CD4-positive, alpha-beta T cell (primary cell): ENCODE measurements at regions not wholly inside any gene's neighbourhood (a gene's known extent, or its start where the extent isn't known, plus 50 kb on each side); places are given as distances from the start of the nearest gene placed in this dataset.
"Not testable (repeated sequence)": the region's sequence is repeated elsewhere in the genome, so short reads cannot be mapped to it uniquely, and the experiment has no call there.

Source experiments
- ATAC-seq: fragments of 200-7000 bp; cut with Tn5 transposase; one replicate; pipeline ENCODE4 v1.10.0; 2022; ENCODE audit warnings: mild to moderate bottlenecking; ENCODE audit not compliant: poor library complexity
- CTCF ChIA-PET: fragments of 350-600 bp; sonication (Branson Sonifier 250); formaldehyde crosslinking; loops from one replicate; lab custom pipeline; 2021; ENCODE audit warnings: antibody characterized with exemption, inconsistent platforms; lab: Charles Lee
- POLR2A ChIA-PET: fragments of 350-600 bp; sonication (Branson Sonifier 250); formaldehyde crosslinking; loops from one replicate; lab custom pipeline; 2021; ENCODE audit warnings: antibody characterized with exemption, inconsistent platforms; lab: Charles Lee
- DNase-seq, 14 experiments: peaks; one replicate each; pipeline ENCODE4 v3.0.0-alpha.2; 2013 to 2020; ENCODE audit warnings: mixed read lengths in 2 of 14
- H3K27ac ChIP-seq, 2 donors: one replicate each; pipeline versions ENCODE4 v1.5.1 to v1.7.0; 2013; ENCODE audit warnings: low read length in 2 of 2, low read depth in 1 of 2, mild to moderate bottlenecking in 1 of 2
- H3K27me3 ChIP-seq, 2 experiments: 1 replicate in 1 of 2; 2 replicates in 1 of 2; pipeline versions ENCODE4 v1.6.1 to v1.7.0; 2013; ENCODE audit warnings: low read length in 2 of 2, control low read depth in 1 of 2, mild to moderate bottlenecking in 1 of 2, moderate library complexity in 1 of 2; ENCODE audit not compliant: insufficient read depth in 2 of 2, control insufficient read depth in 1 of 2
- H3K36me3 ChIP-seq: one replicate; pipeline ENCODE4 v1.6.1; 2013; ENCODE audit warnings: low read length, control low read depth; ENCODE audit not compliant: insufficient read depth
- H3K4me1 ChIP-seq: one replicate; pipeline ENCODE4 v1.6.1; 2013; ENCODE audit warnings: low read length, control low read depth; ENCODE audit not compliant: insufficient read depth
- H3K4me3 ChIP-seq: one replicate; pipeline ENCODE4 v1.5.1; 2013; ENCODE audit warnings: mild to moderate bottlenecking, low read length, moderate library complexity
- H3K9me3 ChIP-seq, 2 experiments: 1 replicate in 1 of 2; 2 replicates in 1 of 2; pipeline versions ENCODE4 v1.6.1 to v1.7.0; 2013; ENCODE audit warnings: low read length in 2 of 2, mild to moderate bottlenecking in 2 of 2, control low read depth in 1 of 2, moderate library complexity in 1 of 2; ENCODE audit not compliant: control insufficient read depth in 1 of 2, insufficient read depth in 1 of 2
- H3K27ac Mint-ChIP-seq: one replicate; pipeline ENCODE4 v1.8.0; 2020; ENCODE audit warnings: mixed read lengths
- H3K27me3 Mint-ChIP-seq: one replicate; pipeline ENCODE4 v1.8.0; 2021; ENCODE audit warnings: mixed read lengths
- H3K36me3 Mint-ChIP-seq: one replicate; pipeline ENCODE4 v1.8.0; 2021; ENCODE audit warnings: low read depth, mixed read lengths
- H3K4me1 Mint-ChIP-seq: one replicate; pipeline ENCODE4 v1.8.0; 2021; ENCODE audit warnings: low read depth, mixed read lengths
- H3K4me3 Mint-ChIP-seq: one replicate; pipeline ENCODE4 v1.8.0; 2020; ENCODE audit warnings: mild to moderate bottlenecking, mixed read lengths
- H3K9me3 Mint-ChIP-seq: one replicate; pipeline ENCODE4 v1.8.0; 2020; ENCODE audit warnings: mixed read lengths
- intact Hi-C, 2 experiments: fragments of 100-400 bp; cut with DNase I in 1 of 2; cut with micrococcal nuclease in 1 of 2; formaldehyde crosslinking; loops; one replicate each; pipeline versions ENCODE4 v1.15.1 to v1.9.0; 2023 to 2025; cut with DNase I, micrococcal nuclease
- TF ChIP-seq, protein P1 (sequence below): fragments of 200-600 bp; IDR thresholded peaks from one replicate; pipeline ENCODE4 v1.8.0; 2022; ENCODE audit warnings: antibody characterized with exemption, mild to moderate bottlenecking

DNA sequence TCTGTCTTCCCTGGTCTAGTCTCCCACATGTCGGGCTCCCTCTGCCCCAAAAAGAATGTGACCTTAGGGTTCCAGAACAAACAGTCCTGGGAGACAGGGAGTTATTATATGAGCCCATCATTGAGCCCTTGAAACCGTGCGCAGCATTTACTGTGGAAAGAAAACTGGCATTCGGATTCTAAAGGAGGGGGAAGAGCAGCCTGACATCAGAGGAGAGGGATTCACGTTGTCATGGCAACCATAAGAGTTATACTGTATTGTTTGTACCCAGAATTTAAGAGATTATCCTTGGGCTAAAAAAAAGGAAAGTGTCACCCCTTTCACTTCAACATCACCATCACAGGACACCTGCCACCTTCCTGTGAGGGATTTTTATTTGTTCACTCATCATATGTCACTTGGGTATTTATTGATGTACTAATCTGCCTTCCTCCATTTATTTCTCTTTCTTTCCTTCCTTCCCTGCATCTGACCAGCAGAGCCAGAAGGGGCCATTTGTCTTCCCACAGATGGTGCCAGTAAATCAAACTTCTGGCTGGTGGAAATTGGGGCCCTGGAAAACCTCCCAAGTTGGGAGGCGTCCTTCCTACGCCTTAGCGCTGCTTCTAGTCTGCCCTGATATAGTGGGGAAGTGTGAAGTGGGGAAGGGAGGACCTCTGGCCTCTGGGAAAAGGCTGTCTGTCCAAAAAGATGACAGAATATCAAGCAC, 64.9 kb upstream of the FRMPD3 start:
- ATAC-seq = no peak
- POLR2A ChIA-PET = no interaction called here
- no peaks in the 10 kb centered on the region for H3K4me1 ChIP-seq
- H3K9me3 ChIP-seq = no peaks in the 10 kb centered on the region
- Mint-ChIP-seq H3K27me3 (peaks cover 41% of the 10 kb centered on the region), H3K27ac (no peak overlapping the region), H3K4me1 (no peaks in the 10 kb centered on the region), H3K4me3 (no peak overlapping the region), H3K36me3 (no peaks in the 10 kb centered on the region), H3K9me3 (no peaks in the 10 kb centered on the region)
- CTCF ChIA-PET = no interaction called here
- H3K36me3 ChIP-seq = no peaks in the 10 kb centered on the region
- H3K4me3 ChIP-seq = no peak overlapping the region
- TF ChIP-seq, protein P1, sequence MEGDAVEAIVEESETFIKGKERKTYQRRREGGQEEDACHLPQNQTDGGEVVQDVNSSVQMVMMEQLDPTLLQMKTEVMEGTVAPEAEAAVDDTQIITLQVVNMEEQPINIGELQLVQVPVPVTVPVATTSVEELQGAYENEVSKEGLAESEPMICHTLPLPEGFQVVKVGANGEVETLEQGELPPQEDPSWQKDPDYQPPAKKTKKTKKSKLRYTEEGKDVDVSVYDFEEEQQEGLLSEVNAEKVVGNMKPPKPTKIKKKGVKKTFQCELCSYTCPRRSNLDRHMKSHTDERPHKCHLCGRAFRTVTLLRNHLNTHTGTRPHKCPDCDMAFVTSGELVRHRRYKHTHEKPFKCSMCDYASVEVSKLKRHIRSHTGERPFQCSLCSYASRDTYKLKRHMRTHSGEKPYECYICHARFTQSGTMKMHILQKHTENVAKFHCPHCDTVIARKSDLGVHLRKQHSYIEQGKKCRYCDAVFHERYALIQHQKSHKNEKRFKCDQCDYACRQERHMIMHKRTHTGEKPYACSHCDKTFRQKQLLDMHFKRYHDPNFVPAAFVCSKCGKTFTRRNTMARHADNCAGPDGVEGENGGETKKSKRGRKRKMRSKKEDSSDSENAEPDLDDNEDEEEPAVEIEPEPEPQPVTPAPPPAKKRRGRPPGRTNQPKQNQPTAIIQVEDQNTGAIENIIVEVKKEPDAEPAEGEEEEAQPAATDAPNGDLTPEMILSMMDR = no peak
- DNase-seq = no peak
- no peaks in the 10 kb centered on the region for H3K27me3 ChIP-seq
- no peak overlapping the region for H3K27ac ChIP-seq
- intact Hi-C loops = no loop called here

GRCh38 chrX:107389726-107390125, 59.7 kb upstream of the FRMPD3 start:
- ChIA-PET POLR2A (no interaction called here), CTCF (no interaction called here)
- no peaks in the 10 kb centered on the region for H3K27me3 ChIP-seq
- no peaks in the 10 kb centered on the region for H3K9me3 Mint-ChIP-seq
- DNase-seq = no peak
- no peaks in the 10 kb centered on the region for H3K4me1 Mint-ChIP-seq
- peaks cover 24% of the 10 kb centered on the region for H3K27me3 Mint-ChIP-seq
- ATAC-seq = no peak
- H3K4me1 ChIP-seq = no peaks in the 10 kb centered on the region
- TF ChIP-seq, protein P1 = no peak
- no peak overlapping the region for H3K27ac ChIP-seq
- H3K36me3 ChIP-seq = no peaks in the 10 kb centered on the region
- intact Hi-C loops = no loop called here
- H3K27ac Mint-ChIP-seq = no peak overlapping the region
- no peaks in the 10 kb centered on the region for H3K9me3 ChIP-seq
- no peaks in the 10 kb centered on the region for H3K36me3 Mint-ChIP-seq
- no peak overlapping the region for H3K4me3 Mint-ChIP-seq
- no peak overlapping the region for H3K4me3 ChIP-seq

DNA sequence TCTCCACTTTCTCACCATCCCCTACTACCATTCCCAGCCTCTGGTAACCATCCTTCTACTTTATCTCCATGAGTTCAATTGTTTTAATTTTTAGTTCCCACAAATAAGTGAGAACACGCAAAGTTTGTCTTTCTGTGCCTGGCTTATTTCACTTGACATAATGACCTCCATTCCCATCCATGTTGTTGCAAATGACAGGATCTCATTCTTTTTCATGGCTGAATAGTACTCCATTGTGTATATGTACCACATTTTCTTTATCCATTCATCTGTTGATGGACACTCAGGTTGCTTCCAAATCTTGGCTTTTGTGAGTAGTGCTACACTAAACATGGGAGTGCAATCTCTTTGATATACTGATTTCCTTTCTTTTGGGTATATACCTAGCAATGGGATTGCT, 55.8 kb upstream of the FRMPD3 start:
- CTCF ChIA-PET, H3K4me1 Mint-ChIP-seq, H3K27me3 ChIP-seq, intact Hi-C loops, H3K36me3 Mint-ChIP-seq, POLR2A ChIA-PET, H3K4me3 Mint-ChIP-seq, H3K4me3 ChIP-seq, H3K27ac Mint-ChIP-seq, H3K9me3 Mint-ChIP-seq, ATAC-seq, H3K9me3 ChIP-seq, H3K36me3 ChIP-seq, H3K4me1 ChIP-seq, DNase-seq, H3K27ac ChIP-seq: not testable (repeated sequence)
- peaks cover 12% of the 10 kb centered on the region for H3K27me3 Mint-ChIP-seq

DNA sequence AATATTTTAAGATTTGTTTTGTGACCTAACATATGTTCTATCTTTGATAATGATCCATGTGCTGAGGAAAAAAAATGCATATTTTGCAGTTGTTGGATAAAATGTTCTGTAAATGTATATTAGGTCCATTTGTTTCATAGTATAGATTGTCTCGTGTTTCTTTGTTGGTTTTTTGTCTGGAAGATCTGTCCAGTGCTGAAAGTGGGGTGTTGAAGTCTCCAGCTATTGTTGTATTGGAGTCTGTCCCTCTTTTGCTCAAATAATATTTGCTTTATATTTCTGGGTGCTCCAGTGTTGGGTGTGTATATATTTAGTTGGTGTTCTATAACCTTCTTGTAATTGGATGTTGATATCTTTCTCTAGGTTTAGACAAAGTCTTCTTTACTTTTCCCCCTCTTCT, 53.2 kb upstream of the FRMPD3 start:
- no peak overlapping the region for H3K4me3 Mint-ChIP-seq
- TF ChIP-seq, protein P1 = no peak
- no peaks in the 10 kb centered on the region for H3K4me1 Mint-ChIP-seq
- no peaks in the 10 kb centered on the region for H3K36me3 Mint-ChIP-seq
- no peak overlapping the region for H3K27ac Mint-ChIP-seq
- POLR2A ChIA-PET = no interaction called here
- Histone ChIP-seq H3K27ac (no peak overlapping the region), H3K36me3 (no peaks in the 10 kb centered on the region), H3K4me1 (no peaks in the 10 kb centered on the region), H3K27me3 (peaks cover 0 to 10% of the 10 kb centered on the region in 2 experiments), H3K9me3 (no peaks in the 10 kb centered on the region), H3K4me3 (no peak overlapping the region)
- no peaks in the 10 kb centered on the region for H3K9me3 Mint-ChIP-seq
- H3K27me3 Mint-ChIP-seq = peaks cover 12% of the 10 kb centered on the region
- intact Hi-C loops = no loop called here
- DNase-seq (no peak), ATAC-seq (no peak)
- CTCF ChIA-PET = no interaction called here
